CMK (cell line): ENCODE measurements at regions not wholly inside any gene's neighbourhood (a gene's known extent, or its start where the extent isn't known, plus 50 kb on each side); places are given as distances from the start of the nearest gene placed in this dataset.
"Not testable (repeated sequence)": the region's sequence is repeated elsewhere in the genome, so short reads cannot be mapped to it uniquely, and the experiment has no call there.

Experiments used
- DNase-seq: peaks from one replicate; pipeline ENCODE4 v3.0.0-alpha.2; 2010; ENCODE audit warnings: low read depth

- no peak for DNase-seq
Observed at GRCh38 chr7:35909870-35910357, 109.1 kb downstream of the SEPTIN7 start.

DNA sequence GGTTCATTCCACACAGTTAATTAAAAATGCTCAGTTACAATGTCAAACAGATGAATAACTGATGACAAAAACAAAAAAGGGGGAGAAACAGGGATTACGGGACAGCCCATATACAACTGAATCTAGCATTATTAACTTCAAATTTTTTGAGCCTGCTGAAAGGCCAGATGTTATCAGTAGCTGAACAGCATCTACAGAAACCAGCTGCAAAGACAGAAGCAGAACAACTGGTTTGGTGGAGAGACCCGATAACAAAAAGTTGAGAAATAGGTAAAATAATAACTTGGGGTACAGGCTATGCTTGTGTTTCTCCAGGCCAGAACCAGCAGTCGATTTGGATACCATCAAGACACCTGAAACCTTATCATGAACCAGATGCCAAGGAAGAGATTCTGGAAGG is 109.8 kb downstream of the SEPTIN7 start:
- not testable (repeated sequence) for DNase-seq

GRCh38 chr7:35913350-35913749 is 112.5 kb downstream of the SEPTIN7 start:
- DNase-seq: not testable (repeated sequence)

DNA sequence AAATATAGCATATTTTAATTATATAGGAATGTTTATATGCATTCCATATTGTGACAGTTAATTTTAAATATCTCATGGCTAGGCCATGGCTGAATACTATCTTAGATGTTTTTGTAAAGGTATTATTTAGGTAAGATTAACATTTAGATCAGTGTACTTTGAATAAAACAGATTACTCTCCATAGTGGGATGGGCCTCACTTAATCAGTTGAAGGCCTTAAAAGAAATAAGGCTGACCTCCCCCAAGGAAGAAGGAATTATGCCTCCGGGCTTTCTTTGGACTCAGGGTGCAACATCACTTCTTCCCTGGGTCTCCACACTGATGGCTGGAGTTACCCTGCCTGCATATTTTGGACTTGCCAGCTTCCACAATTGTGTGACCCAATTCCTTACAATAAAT is 113.4 kb downstream of the SEPTIN7 start:
- DNase-seq: not testable (repeated sequence)

DNA sequence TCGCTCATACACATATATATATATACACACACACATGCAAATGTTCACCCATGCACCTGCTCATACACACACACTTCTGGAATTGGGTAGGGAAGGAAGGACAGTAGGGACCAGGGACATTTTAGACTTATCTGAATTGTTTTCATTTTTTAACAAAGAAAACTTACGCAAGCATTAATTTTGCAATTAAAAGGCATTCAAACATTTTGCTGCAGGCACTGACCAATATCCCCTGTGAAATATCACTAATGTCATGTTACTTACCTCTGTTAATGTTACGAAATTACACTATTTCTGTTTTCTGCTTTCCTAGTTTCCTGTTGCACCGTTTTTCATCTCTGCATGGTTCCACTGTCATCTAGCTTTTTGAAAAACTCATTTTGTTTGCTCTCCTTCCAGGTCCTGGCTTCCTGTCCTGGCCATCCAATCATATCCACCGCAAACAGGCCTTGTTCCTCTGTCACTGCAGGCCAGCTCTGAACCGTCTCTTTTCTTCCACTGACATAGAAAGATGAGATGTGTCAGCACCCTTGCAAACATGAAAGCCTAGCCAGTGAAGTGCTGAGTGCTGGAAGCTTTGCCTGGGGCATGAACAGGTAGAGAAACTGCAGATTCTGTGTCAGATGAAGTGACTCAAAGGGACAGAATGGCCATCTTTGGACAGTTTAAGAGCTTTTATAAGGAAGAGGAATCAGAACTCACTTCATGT is 114.5 kb downstream of the SEPTIN7 start:
- not testable (repeated sequence) for DNase-seq

DNA sequence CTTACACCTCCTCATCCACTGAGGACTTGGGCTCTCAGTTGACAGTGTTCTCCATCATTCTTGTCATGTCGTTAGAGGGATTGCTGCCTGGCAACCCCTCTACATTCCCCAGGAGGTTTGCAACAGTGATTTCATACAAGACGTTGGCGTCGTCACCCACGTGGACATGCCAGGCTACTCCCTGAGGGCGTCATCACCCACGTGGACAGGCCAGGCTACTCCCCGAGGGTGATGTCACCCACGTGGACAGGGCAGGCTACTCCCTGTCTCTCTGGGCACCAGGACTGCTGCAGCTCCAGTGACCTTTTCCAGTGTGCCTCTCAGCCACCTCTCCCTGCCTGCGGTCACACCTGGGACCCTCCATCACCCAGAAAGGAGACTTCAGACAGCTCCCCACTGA is 117.4 kb downstream of the SEPTIN7 start:
- not testable (repeated sequence) for DNase-seq

DNA sequence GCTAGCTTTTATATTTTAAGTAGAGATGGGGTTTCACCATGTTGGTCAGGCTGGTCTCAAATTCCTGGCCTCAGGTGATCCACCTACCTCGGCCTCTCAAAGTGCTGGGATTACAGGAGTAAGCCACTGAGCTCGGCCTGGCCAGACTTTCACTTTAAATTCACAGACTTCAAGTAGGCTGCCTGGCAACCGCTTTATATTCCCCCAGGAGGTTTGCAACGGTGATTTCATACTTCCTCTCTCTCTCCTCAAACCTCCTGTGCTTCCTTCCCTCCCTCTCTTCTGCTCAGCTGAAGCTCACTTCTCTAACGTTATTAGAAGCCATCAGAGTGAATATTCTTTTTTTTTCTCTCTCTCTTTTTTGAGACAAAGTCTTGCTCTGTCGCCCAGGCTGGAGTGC is 118.8 kb downstream of the SEPTIN7 start:
- not testable (repeated sequence) for DNase-seq

DNA sequence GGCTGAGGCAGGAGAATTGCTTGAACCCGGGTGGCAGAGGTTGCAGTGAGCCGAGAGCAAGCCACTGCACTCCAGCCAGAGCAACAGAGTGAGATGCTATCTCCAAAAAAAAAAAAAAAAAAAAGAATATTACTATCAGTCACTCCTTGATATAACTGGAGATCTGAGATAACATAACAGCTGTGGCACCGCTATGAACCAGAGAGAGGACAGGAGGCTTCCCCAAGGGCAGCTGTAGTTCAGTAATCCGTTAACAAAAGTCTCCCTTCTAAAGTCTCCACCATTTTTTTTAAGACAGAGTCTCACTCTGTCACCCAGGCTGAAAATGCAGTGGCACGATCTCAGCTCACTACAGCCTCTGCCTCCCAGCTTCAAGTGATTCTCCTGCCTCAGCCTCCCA is 120.5 kb downstream of the SEPTIN7 start:
- not testable (repeated sequence) for DNase-seq

- not testable (repeated sequence) for DNase-seq
Observed at GRCh38 chr7:35924668-35925067, 123.8 kb downstream of the SEPTIN7 start.

GRCh38 chr7:35926966-35927365 is 126.1 kb downstream of the SEPTIN7 start:
- not testable (repeated sequence) for DNase-seq

GRCh38 chr7:35931134-35931533 is 130.3 kb downstream of the SEPTIN7 start:
- not testable (repeated sequence) for DNase-seq

- not testable (repeated sequence) for DNase-seq
Observed at GRCh38 chr7:35931551-35931950, 130.7 kb downstream of the SEPTIN7 start.

- DNase-seq: not testable (repeated sequence)
Observed at GRCh38 chr7:35940695-35941094, 139.8 kb downstream of the SEPTIN7 start.

- not testable (repeated sequence) for DNase-seq
Observed at GRCh38 chr7:35945621-35946020, 144.8 kb downstream of the SEPTIN7 start.

GRCh38 chr7:35955735-35956134 is 154.9 kb downstream of the SEPTIN7 start:
- DNase-seq: not testable (repeated sequence)

DNA sequence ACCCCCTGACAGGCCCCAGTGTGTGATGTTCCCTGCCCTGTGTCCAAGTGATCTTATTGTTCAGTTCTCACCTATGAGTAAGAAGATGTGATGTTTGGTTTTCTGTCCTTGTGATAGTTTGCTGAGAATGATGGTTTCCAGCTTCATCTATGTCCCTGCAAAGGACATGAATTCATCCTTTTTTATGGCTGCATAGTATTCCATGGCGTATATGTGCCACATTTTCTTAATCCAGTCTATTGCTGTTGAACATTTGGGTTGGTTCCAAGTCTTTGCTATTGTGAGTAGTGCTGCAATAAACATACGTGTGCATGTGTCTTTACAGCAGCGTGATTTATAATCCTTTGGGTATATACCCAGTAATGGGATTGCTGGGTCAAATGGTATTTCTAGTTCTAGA is 156.1 kb downstream of the SEPTIN7 start:
- DNase-seq: not testable (repeated sequence)

DNA sequence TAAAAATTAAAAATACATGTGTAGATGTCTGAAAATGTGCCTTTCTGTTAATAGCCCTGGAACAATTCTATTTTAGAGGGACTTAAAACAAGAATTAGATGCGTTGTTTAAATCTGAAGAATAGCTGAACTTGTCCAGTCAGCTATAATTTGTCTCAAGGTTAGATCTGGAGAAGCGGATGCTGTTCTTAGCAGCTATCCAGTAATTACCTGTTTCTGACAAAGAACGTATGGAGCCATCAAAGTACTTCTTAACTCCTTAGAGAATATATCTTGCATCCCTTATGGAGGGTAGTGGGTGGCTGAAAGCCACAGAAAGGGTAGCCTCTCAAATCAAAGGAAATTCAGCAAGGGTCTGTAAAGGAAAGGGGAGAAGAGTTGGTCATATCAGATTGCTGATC is 160.4 kb downstream of the SEPTIN7 start:
- DNase-seq: not testable (repeated sequence)

DNA sequence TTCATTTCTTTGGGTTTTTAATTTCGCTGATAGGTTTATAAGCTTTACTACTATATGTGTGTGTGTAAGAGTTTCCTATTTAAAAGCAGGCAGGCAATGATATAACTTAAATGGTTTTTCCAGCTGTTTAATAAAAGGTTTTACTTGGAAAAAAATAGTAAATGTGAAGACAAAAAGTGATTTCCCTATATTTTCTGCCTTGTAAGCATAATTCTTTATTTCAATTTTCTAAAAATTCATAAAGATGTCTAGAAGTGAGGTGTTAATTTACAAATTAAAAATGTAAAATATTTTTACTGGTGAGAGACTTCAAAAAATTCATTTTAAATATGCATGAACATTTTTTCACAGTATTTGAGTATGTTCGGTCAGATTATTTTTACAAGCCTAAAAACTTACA is 161.8 kb downstream of the SEPTIN7 start:
- not testable (repeated sequence) for DNase-seq

DNA sequence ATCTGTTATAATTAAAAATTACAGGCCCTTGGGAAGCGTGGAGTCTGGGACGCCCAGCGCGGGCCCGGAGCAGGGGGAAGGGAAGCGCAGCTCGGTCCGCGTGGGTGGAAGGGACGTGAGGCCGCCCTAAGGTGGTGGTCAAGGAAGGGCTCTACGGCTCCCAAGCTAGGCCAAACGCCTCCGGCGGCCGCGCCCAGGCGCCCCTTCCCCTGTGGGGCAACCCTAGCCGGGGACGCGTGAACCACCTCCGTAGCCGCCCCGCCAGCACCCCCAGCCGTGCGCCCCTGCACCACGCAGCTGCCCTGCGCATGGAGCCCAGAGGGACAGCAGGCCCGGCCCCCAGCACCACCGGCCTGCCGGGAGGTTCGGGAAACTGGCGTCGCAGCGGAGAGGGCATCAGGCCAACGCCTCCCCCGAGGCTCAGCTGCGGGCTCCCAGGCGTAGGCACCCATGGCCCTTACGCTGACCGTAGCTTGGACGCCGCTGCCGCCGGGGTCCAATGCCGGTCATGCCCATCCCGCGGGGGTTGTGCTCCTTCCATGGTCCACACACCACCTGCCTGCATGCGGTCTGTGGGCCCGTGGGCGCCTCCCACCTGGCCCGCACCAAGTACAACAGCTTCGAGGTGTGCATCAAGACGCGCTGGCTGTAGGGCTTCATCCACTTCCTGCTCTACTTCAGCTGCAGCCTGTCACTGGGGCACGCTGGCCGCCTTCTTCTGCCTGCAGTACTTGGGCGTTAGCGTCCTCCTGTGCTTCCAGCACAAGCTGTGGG is 166.7 kb downstream of the SEPTIN7 start:
- no peak for DNase-seq

DNA sequence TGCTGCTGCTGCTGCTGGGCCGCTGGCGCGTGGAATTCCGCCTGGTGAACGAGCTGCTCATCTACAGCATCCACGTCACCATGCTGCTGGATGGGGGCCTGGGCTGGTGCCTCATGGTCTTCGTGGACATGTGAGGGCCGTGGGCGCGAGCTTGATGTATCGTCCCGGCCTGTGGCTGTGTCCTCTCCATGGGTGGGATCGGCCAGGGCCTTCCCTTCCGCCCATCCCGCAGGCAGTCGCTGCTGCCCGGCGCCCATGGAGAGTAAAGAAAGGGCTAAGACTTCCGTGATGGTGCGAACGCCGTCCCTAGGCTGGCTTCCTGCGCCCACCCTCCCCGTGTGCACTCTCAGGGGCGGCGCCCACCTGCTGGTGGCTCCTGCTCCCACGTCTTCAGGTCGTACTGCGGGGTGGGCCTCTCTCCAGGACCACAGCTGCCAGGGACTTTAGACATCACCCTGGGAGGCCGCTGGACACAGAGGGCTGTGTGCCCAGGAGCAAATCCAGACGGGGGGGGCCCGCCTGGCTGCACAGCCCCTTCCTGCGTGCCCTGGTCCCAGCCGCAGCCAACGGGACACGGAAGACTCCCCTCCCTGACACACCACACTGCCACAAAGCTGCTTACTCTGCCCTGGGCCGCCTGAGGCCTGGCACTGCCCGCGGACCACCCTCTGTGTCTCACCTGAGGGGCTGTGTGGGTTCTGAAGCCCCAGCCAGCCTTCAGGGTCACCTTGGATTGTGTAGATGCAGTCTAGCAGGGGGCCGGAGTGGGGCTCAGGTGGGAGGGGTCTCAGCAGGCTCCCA is 167.5 kb downstream of the SEPTIN7 start:
- DNase-seq: no peak

DNA sequence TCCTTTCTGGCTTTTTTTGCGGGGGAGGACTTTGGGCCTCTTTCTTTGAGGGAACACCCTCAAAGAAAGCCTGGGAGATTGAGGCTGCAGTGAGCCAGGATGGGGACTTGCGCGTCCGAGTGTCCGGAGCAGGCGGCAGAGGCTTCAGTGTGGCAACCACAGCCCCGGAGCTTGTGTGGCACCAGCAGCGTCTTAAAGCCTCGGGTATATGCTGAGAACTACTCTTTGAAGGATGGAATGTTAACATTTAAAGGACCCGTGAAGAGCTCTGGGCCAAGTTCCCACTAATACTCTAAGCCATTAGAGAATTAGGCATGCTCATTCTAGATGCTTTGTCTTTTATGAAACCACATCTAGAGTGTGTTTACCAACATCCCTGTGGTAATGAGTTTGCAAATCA is 168.2 kb downstream of the SEPTIN7 start:
- no peak for DNase-seq

DNA sequence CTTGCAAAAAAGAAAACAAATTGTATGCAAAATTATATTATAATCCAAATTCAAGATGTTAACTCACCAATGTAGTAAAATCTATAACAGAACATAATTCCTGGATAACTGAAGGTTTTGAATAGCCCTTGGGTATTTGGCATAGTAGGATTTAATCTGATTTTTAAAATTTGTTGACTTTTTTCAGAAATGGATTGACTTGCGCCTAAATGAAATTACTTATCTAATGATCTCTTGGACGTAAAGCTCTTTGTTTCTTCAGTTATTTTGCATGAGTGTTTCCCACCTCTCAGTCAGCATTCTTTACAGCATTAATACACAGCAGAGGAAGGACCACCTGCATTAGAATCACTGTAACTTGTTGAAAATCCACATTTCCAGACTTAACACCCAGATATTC is 169.6 kb downstream of the SEPTIN7 start:
- no peak for DNase-seq
